Endothelial cell of umbilical vein (primary cell): ENCODE measurements at regions not wholly inside any gene's neighbourhood (a gene's known extent, or its start where the extent isn't known, plus 50 kb on each side); places are given as distances from the start of the nearest gene placed in this dataset.

ENCODE experiments used
- BruUV-seq: library from RNA; stranded (reverse); fragments of 400-500 nt; replicated peaks from 2 replicates; lab custom pipeline; 2021; lab: Mats Ljungman, UMichigan
- CTCF ChIA-PET: fragments of 300-600, 350-600 bp; sonication (Branson Sonifier 250); formaldehyde crosslinking; loops from one replicate; lab custom pipeline; 2021; ENCODE audit warnings: antibody characterized with exemption, inconsistent platforms; lab: Charles Lee
- POLR2A ChIA-PET: fragments of 300-600, 350-600 bp; sonication (Branson Sonifier 250); formaldehyde crosslinking; loops from one replicate; lab custom pipeline; 2021; ENCODE audit warnings: antibody characterized with exemption, inconsistent platforms; lab: Charles Lee
- DNase-seq: peaks from one replicate; pipeline ENCODE4 v3.0.0-alpha.2; 2011; ENCODE audit warnings: low read depth, low spot score
- FAIRE-seq: peaks from 2 replicates; lab custom pipeline; 2011; peaks lifted over from hg19 to GRCh38; lab: Jason Lieb, UNC
- H2AFZ ChIP-seq: 2 replicates; pipeline ENCODE4 v1.6.0; 2012; ENCODE audit warnings: low read depth, low read length, control low read depth, inconsistent platforms
- H3K27ac ChIP-seq: 2 replicates; pipeline ENCODE4 v1.5.1; 2011; ENCODE audit warnings: low read depth, mild to moderate bottlenecking, control low read depth, low read length, moderate library complexity; ENCODE audit not compliant: insufficient read depth
- H3K27me3 ChIP-seq, 2 experiments: 2 replicates each; pipeline versions ENCODE4 v1.6.0 to v1.6.1; 2011; ENCODE audit warnings: low read length in 2 of 2, mixed read lengths in 1 of 2; ENCODE audit not compliant: control insufficient read depth in 2 of 2, insufficient read depth in 2 of 2
- H3K36me3 ChIP-seq, 2 experiments: 2 replicates in 1 of 2; 3 replicates in 1 of 2; pipeline ENCODE4 v1.5.1; 2011; ENCODE audit warnings: low read length in 2 of 2, mild to moderate bottlenecking in 1 of 2, moderate library complexity in 1 of 2; ENCODE audit not compliant: control insufficient read depth in 2 of 2, insufficient read depth in 2 of 2; ENCODE audit errors: extremely low read depth in 1 of 2
- H3K4me1 ChIP-seq: 3 replicates; pipeline ENCODE4 v1.5.1; 2011; ENCODE audit warnings: mild to moderate bottlenecking, low read length; ENCODE audit not compliant: control insufficient read depth, insufficient read depth; ENCODE audit errors: extremely low read depth
- H3K4me2 ChIP-seq: 2 replicates; pipeline ENCODE4 v1.6.1; 2011; ENCODE audit warnings: low read length, control low read depth, mixed read lengths; ENCODE audit not compliant: insufficient read depth
- H3K4me3 ChIP-seq, 3 experiments: fragments of 200-600 bp in 1 of 3; sonication (generic), shearing (Covaris generic) in 1 of 3; replicated peaks in 1 of 3; 2 replicates each; pipeline ENCODE4 v1.5.1; 2011 to 2016; ENCODE audit warnings: control low read depth in 3 of 3, low read length in 3 of 3, mild to moderate bottlenecking in 2 of 3, inconsistent platforms in 1 of 3, low read depth in 1 of 3, moderate library complexity in 1 of 3; ENCODE audit not compliant: insufficient read depth in 1 of 3
- H3K79me2 ChIP-seq: 2 replicates; pipeline ENCODE4 v1.6.0; 2012; ENCODE audit warnings: low read length, inconsistent platforms; ENCODE audit not compliant: control insufficient read depth, insufficient read depth
- H3K9ac ChIP-seq: replicated peaks from 2 replicates; pipeline ENCODE3; 2011; ENCODE audit warnings: low read length, control low read depth; ENCODE audit not compliant: insufficient read depth; ENCODE audit errors: extremely low read depth
- H3K9me1 ChIP-seq: replicated peaks from 3 replicates; pipeline ENCODE4 v1.6.0; 2011; ENCODE audit warnings: mild to moderate bottlenecking, low read length; ENCODE audit not compliant: control insufficient read depth, insufficient read depth; ENCODE audit errors: extremely low read depth
- H3K9me3 ChIP-seq: replicated peaks from 2 replicates; pipeline ENCODE4 v1.5.1; 2012; ENCODE audit warnings: low read length, inconsistent platforms; ENCODE audit not compliant: control insufficient read depth, insufficient read depth
- H4K20me1 ChIP-seq: replicated peaks from 2 replicates; pipeline ENCODE3; 2011; ENCODE audit warnings: mild to moderate bottlenecking, low read length; ENCODE audit not compliant: control insufficient read depth, insufficient read depth; ENCODE audit errors: extremely low read depth
- JUN ChIP-seq: IDR thresholded peaks from 2 replicates; pipeline ENCODE4 v1.6.1; 2011; ENCODE audit warnings: borderline replicate concordance, low read depth; ENCODE audit not compliant: insufficient read length, insufficient read depth
- MYC ChIP-seq: IDR thresholded peaks from one replicate; pipeline ENCODE4 v1.6.1; 2011; ENCODE audit warnings: mild to moderate bottlenecking, low read depth, low read length
- POLR2A ChIP-seq: IDR thresholded peaks from 2 replicates; pipeline ENCODE4 v1.6.1; 2012; ENCODE audit warnings: low read depth, mild to moderate bottlenecking, control low read depth, low read length
- dilution Hi-C: fragments of 300-500 bp; cut with MboI; formaldehyde crosslinking; loops from one replicate; pipeline ENCODE4 v1.15.0; 2019; ENCODE audit warnings: low sequenced_read_pairs; ENCODE audit not compliant: extremely low pct_ligation_motif_present
- intact Hi-C: fragments of 100-400 bp; cut with micrococcal nuclease; formaldehyde crosslinking; loops from one replicate; pipeline ENCODE4 v1.10.0; 2022
- TF ChIP-seq, protein P1 (sequence below): IDR thresholded peaks from 2 replicates; pipeline ENCODE4 v1.6.1; 2011; ENCODE audit not compliant: insufficient read depth, insufficient read length

DNA sequence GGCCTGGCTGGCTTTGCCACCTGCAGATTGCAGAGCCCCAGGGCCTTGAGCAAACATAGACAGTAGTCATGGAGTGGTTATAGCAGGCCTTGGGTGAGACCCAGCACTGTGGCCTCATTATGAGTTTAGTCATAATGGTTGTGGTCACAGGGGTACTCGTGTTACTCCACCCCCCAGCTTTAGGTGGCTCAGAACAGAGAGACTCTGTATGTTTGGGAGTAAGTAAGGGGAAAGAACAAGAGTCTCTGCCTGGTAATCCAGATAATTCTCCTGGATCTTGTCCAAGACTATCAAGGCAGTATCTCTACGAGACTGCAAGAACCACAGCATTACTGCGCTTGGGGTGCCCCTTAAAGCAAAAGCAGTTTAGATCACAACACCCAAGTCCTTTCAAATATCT lies 62.3 kb upstream of the SCRG1 start:
- dilution Hi-C loops (no loop called here), intact Hi-C loops (no loop called here)
- Histone ChIP-seq H3K4me1 (no peaks in the 10 kb centered on the region), H3K9me1 (no peaks in the 10 kb centered on the region), H3K9ac (no peak overlapping the region), H3K36me3 (no peaks in the 10 kb centered on the region), H3K27ac (no peak overlapping the region), H3K79me2 (no peaks in the 10 kb centered on the region), H3K27me3 (no peaks in the 10 kb centered on the region), H3K9me3 (no peaks in the 10 kb centered on the region), H2AFZ (no peak overlapping the region), H3K4me2 (no peak overlapping the region), H3K4me3 (no peak overlapping the region), H4K20me1 (no peaks in the 10 kb centered on the region)
- no peak for FAIRE-seq
- CTCF ChIA-PET, result no interaction called here
- DNase-seq, result no peak
- no TSS peak for BruUV-seq
- TF ChIP-seq JUN (no peak), MYC (no peak)
- POLR2A ChIA-PET, result no interaction called here

DNA sequence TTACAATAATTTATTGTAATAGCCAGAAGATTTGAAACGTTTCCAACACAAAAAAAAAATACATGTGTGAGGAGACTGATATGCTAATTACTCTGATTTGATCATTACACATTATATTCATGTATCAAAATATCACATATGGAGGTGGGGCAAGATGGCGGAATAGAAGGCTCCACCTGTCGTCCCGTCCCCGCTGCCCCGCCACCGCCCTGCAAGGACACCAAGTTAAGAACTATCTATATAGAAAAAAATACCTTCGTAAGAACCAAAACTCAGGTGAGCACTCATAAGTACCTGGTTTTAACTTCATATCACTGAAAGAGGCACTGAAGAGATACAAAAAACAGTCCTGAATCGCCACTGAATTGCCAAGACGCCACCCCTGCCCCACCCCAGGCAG lies 60.9 kb upstream of the SCRG1 start:
- Histone ChIP-seq H3K9me3 (no peaks in the 10 kb centered on the region), H3K36me3 (no peaks in the 10 kb centered on the region), H3K4me2 (no peak overlapping the region), H3K27ac (no peak overlapping the region), H3K27me3 (no peaks in the 10 kb centered on the region), H3K79me2 (no peaks in the 10 kb centered on the region), H3K9me1 (no peaks in the 10 kb centered on the region), H4K20me1 (no peaks in the 10 kb centered on the region), H3K4me3 (no peak overlapping the region), H2AFZ (no peak overlapping the region), H3K9ac (no peak overlapping the region), H3K4me1 (no peaks in the 10 kb centered on the region)
- POLR2A ChIA-PET, result no interaction called here
- TF ChIP-seq, protein P1, sequence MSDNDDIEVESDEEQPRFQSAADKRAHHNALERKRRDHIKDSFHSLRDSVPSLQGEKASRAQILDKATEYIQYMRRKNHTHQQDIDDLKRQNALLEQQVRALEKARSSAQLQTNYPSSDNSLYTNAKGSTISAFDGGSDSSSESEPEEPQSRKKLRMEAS, result no peak
- TF ChIP-seq POLR2A, result no peak
- CTCF ChIA-PET, result no interaction called here
- BruUV-seq, result no TSS peak
- FAIRE-seq, result no peak
- no peak for DNase-seq
- dilution Hi-C loops (no loop called here), intact Hi-C loops (no loop called here)
